SK-N-DZ (cell line): ENCODE measurements at regions not wholly inside any gene's neighbourhood (a gene's known extent, or its start where the extent isn't known, plus 50 kb on each side); places are given as distances from the start of the nearest gene placed in this dataset.
"Not testable (repeated sequence)": the region's sequence is repeated elsewhere in the genome, so short reads cannot be mapped to it uniquely, and the experiment has no call there.

ENCODE experiments used
- DNase-seq: peaks from one replicate; pipeline ENCODE4 v3.0.0-alpha.2; 2015; ENCODE audit warnings: low spot score

DNA sequence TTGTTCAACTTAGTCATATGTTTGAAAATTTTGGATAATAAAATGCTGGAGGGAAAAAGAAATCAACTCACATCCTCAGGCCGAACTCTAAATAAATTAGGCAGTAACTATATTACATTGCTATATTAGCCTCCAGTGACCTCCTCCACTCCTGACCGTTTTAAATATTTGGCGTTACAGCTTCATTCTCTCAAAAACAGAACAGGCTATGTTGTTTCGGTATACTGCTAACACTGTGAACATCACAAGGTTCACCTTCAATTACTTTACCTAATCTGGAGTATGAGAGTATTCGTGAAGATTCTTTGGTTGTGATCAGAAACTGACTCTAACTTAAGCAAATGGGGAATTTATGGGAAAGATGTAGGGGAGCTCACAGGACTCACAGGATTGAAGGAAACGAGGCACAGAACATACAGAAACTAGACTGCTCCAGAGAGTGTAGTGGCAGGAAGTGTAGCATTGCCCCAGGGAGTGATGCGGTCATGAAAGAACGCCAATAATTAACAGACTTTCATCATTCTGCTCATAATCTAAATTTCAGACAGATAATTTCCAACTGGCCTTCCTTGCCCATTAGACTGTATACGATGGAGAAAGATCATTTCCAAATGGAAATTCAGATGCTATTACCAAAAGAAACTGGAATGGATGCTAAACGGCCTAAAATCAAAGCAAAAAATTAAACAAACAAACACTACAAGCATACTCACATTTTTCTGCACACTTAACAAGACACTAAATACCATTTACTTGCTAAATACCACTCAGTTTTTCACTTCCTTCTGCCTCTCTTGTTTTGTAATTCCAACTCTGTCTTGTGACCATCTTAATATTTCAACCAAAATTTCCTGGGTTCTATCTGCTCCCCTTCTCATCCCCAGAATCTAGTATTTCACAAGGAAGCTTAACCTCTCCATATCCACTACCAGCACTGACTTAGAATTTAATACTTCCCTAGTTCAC is 110.1 kb upstream of the LPAR1 start:
- DNase-seq, result no peak

DNA sequence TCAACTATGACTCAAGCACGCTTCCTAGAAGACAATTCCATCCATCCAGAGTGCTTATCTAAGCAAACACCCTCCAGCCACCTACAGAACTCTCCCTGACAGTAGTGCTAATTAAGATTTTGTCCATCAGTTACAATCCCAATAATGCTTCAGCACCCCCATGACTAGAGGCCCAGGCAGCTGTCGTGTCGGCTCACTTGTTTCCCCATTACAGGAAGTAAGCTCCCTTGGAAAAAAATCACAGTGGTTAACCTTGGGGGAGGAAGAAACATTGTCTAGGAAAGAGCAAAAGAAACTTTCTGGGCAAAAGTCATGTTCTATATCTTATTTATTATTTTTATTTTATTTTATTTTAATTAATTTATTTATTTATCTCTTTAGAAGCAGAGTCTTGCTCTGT is 108.8 kb upstream of the LPAR1 start:
- DNase-seq, result no peak

GRCh38 chr9:111144741-111145140 is 106.5 kb upstream of the LPAR1 start:
- peak; percentile 29 for DNase-seq

- no peak for DNase-seq
Observed at GRCh38 chr9:111136180-111136579, 97.9 kb upstream of the LPAR1 start.

- DNase-seq, result no peak
Observed at GRCh38 chr9:111131211-111131610, 92.9 kb upstream of the LPAR1 start.

GRCh38 chr9:111120526-111120925 is 82.3 kb upstream of the LPAR1 start:
- no peak for DNase-seq

- no peak for DNase-seq
Observed at GRCh38 chr9:111118256-111118948, 80.1 kb upstream of the LPAR1 start.

- no peak for DNase-seq
Observed at GRCh38 chr9:111114486-111114885, 76.2 kb upstream of the LPAR1 start.

GRCh38 chr9:111113712-111114111 is 75.4 kb upstream of the LPAR1 start:
- no peak for DNase-seq

DNA sequence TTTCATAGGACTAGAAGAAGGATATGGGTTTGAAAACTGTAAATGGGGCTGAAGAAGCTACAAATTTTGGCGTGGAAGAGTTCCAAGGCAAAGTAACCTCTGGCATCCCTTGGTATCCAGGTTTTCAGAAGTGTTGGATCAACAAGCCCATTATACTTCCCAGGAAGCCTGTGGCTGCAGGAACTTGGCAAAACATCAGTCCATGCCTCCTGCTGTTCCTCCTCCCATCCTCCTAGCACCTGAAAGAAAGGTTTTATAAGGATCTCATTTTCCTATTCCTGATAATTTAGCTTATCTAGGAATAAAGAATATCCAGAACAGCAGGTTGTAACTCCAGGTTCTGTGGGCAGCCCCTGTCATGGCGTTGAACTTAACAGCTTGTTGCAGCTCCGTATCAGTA is 72.5 kb upstream of the LPAR1 start:
- DNase-seq, result no peak

DNA sequence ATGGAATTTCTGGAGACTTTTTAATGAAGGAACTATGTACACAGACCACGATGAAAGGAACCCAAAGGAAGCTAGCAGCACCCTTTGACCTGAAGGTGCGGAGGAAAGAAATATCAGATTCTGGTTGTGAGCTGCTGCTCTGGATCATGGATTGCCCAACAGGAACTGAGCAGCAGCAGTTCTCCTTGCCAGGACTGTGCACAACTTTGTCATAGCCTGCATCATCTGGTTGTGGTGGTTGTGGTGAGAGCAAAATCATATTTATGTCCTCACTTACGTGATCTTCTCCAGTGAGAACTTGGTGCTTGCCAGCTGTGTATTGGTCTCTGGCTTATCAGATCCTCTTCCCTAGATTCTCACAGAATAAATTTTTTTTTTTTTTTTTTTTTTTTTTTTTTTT is 70.7 kb upstream of the LPAR1 start:
- no peak for DNase-seq

GRCh38 chr9:111107141-111107540 is 68.9 kb upstream of the LPAR1 start:
- DNase-seq, result no peak

- DNase-seq, result no peak
Observed at GRCh38 chr9:111106202-111106601, 67.9 kb upstream of the LPAR1 start.

DNA sequence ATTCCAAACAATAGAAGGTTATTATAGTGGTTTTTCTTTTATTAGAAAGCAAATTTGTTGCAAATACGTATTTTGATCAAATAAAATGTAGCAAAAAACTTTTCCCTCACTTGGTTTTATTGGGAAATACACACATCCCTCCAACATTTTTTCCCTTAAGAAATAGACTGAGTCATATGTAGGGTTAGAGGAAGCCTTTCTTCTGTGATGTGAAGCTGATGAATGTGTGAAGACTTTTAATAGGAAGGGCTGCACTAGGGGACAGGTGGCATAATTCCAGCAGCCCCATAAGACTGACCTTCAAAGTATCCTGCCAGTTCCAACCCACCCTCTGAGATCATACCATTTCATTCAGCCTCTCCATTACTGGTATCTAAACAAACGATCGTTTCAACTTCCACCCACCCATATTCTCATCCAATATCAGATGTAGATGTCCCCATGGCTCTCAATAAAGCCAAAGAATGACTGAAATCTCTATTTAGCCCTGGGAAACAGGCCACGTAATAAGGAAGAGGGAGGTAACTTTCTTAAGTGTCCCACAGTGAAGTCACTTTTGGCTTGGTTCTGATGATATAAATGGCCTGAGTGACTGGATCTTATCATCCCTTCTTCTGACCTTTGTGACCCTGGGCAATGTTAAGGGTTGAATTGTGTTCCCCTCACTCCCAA is 64.7 kb upstream of the LPAR1 start:
- no peak for DNase-seq

DNA sequence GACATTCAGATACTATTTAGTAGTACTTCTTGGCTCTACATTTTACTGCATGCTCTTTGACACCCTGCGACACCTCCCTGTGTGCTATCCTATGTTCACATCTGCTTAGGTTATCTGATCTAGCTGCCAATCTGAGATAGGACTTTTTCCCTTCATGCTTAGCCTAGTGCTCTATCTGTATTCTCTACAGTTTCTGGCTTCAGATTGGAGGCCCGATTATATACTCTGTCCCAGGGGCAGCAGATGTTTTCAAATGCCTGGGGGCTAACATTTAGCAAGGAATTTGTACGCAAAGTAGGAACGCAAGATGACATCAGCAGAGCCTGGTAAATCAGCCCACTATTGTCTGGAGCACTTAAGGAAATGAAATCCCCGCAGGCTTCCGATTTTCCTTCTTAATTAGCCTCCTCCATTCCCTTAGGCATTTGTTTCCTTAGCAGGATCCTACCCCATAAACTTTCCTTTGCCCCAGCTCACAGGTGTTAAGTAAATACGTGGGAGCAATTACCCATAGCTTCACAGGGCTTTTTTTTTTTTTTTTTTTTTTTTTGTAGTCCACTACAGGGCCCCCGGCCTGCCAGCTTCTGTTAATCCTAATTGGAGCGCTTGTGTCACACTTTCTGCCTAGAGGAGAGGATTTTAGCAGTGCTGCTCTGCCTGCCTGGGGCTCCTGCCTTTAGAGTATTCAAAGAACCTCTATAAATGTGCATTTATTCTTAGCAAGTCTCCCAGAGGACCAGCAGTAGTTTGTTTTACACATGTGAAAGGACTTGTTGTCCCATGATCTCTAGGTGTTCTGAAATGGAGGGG is 61.1 kb upstream of the LPAR1 start:
- DNase-seq, result peak; percentile 90

DNA sequence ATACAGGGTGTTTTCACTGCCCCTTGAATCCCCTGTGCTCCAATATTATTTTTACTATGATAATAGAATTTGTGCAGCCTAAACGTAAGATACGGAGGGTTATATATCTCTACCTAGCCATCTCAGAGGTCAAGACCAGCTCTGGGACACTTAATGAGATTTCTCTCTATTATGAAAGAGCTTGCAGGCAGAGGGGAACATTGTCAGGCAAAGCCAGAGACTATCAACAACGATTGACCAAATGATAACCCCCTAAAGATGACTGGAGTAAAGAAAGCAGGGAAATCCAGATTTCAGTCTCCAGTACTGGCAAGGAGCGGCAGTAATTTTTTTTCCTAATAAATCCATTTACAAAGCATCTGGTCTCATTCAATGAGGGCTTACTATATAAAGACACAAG is 59.8 kb upstream of the LPAR1 start:
- DNase-seq, result peak; percentile 96

- no peak for DNase-seq
Observed at GRCh38 chr9:111096051-111096450, 57.8 kb upstream of the LPAR1 start.

DNA sequence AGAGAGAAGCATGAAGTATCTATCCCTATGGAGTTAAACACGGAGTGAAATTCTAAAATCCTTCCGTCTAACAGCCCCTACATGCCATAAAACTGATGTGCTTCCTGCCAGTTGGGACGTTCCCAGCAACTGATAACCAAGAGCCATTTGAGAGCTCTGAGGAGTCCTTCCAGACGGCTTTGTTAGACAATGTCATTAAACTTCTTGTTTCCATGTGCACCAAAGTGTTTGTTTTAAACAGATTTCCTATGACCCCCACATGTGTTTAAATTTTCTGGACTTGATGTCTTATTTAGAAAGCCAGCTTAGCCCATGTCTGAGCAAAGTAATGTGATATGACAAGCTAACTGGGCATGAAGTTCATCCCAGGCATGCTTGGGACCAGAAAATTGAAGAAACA is 57.2 kb upstream of the LPAR1 start:
- DNase-seq, result no peak

- no peak for DNase-seq
Observed at GRCh38 chr9:111094958-111095357, 56.7 kb upstream of the LPAR1 start.

GRCh38 chr9:111094433-111094924 is 56.2 kb upstream of the LPAR1 start:
- no peak for DNase-seq

DNA sequence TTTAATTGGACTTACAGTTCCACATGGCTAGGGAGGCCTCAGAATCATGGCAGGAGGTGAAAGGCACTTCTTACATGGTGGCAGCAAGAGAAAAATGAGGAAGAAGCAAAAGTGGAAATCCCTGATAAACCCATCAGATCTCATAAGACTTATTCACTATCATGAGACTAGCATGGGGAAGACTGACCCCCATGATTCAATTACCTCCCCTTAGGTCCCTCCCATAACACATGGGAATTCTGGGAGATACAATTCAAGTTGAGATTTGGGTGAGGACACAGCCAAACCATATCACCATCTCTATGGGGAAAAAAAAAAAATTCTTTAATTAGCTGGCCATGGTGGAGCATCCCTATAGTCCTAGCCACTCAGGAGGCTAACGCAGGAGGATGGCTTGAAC is 53.9 kb upstream of the LPAR1 start:
- not testable (repeated sequence) for DNase-seq
